K562 (cell line): ENCODE measurements at regions not wholly inside any gene's neighbourhood (a gene's known extent, or its start where the extent isn't known, plus 50 kb on each side); places are given as distances from the start of the nearest gene placed in this dataset.

Source experiments
- CREB3 ChIP-seq: fragments of 450-650 bp; conservative IDR thresholded peaks from 2 replicates; pipeline ENCODE4 v1.6.1; 2016; ENCODE audit warnings: missing genetic modification characterization, low read depth, mild to moderate bottlenecking, missing compliant biosample characterization, moderate library complexity
- CTCF ChIP-seq, 3 experiments: IDR thresholded peaks in 2 of 3; conservative IDR thresholded peaks in 1 of 3; 2 replicates each; pipeline ENCODE4 v1.5.1; 2011 to 2012; ENCODE audit warnings: low read length in 3 of 3, mild to moderate bottlenecking in 3 of 3, control low read depth in 2 of 3, improper control_type of control experiment in 1 of 3, inconsistent platforms in 1 of 3, low read depth in 1 of 3, mixed read lengths in 1 of 3, moderate library complexity in 1 of 3; ENCODE audit not compliant: insufficient read depth in 2 of 3
- GATAD2A ChIP-seq: fragments of 450-650 bp; IDR thresholded peaks from 2 replicates; pipeline ENCODE4 v1.6.1; 2017
- HDAC6 ChIP-seq: IDR thresholded peaks from 2 replicates; pipeline ENCODE4 v1.6.1; 2012; ENCODE audit warnings: low read depth, mild to moderate bottlenecking, control low read depth, inconsistent platforms, low read length, moderate library complexity
- KDM4B ChIP-seq, 2 experiments: fragments of 450-650 bp in 1 of 2; sonication (generic) in 1 of 2; IDR thresholded peaks; 2 replicates each; pipeline ENCODE4 v1.6.1; 2016 to 2017; ENCODE audit warnings: borderline replicate concordance in 2 of 2, antibody characterized with exemption in 1 of 2, low read depth in 1 of 2, mild to moderate bottlenecking in 1 of 2
- PURB ChIP-seq: sonication (generic); formaldehyde crosslinking; IDR thresholded peaks from 2 replicates; pipeline ENCODE4 v1.9.0; 2021; ENCODE audit warnings: low read depth, mild to moderate bottlenecking, missing genetic modification reagents
- SRF ChIP-seq, 2 experiments: fragments of 250-450, 450-650 bp in 1 of 2; sonication (Bioruptor Pico) in 1 of 2; sonication (generic) in 1 of 2; formaldehyde crosslinking; IDR thresholded peaks; 2 replicates each; pipeline versions ENCODE4 v1.5.0 to v1.5.1; 2020 to 2022; ENCODE audit warnings: mild to moderate bottlenecking in 1 of 2, missing genetic modification reagents in 1 of 2
- TEAD1 ChIP-seq, 2 experiments: fragments of 450-650 bp in 1 of 2; sonication (generic) in 1 of 2; formaldehyde crosslinking; IDR thresholded peaks; 2 replicates each; pipeline versions ENCODE4 v1.4.0 to v1.8.0; 2020 to 2022; ENCODE audit warnings: mild to moderate bottlenecking in 2 of 2, missing genetic modification reagents in 1 of 2
- TEAD4 ChIP-seq, 2 experiments: sonication (generic) in 1 of 2; formaldehyde crosslinking in 1 of 2; IDR thresholded peaks; 2 replicates each; pipeline versions ENCODE4 v1.6.1 to v1.8.0; 2012 to 2022; ENCODE audit warnings: borderline replicate concordance in 1 of 2, inconsistent platforms in 1 of 2, low read length in 1 of 2, mild to moderate bottlenecking in 1 of 2, missing genetic modification reagents in 1 of 2

- TF ChIP-seq CTCF (IDR thresholded peaks at IDR 0.05 in 2 of 3, conservative IDR thresholded peaks at IDR 0.05 in 1 of 3; ENCODE audit: insufficient read depth in 2 of 3, low read depth in 1 of 3, low read length in 3 of 3), result peak; percentile 48 to 79 (median 50); a peak in 4 of 6 replicates
- TF ChIP-seq PURB, result no peak
- no peak for TF ChIP-seq GATAD2A
- TF ChIP-seq KDM4B (IDR thresholded peaks at IDR 0.05; ENCODE audit: borderline replicate concordance in 2 of 2, low read depth in 1 of 2), result no peak
- TF ChIP-seq SRF (CRISPR knock-in tag; IDR thresholded peaks at IDR 0.05), result no peak
- TF ChIP-seq CREB3 (tag), result no peak
- 0 out of 4 replicates have a peak, but pooled peaks of 1 of the 2 experiments have one; percentile 29 for TF ChIP-seq TEAD1 (CRISPR knock-in tag; IDR thresholded peaks at IDR 0.05)
- TF ChIP-seq HDAC6, result no peak
- TF ChIP-seq TEAD4 (IDR thresholded peaks at IDR 0.05; ENCODE audit: low read length), result peak; percentile 63
- no peak for TF ChIP-seq TEAD4 (CRISPR knock-in tag; IDR thresholded peaks at IDR 0.05; ENCODE audit: borderline replicate concordance)
Observed at GRCh38 chr1:99481391-99481996, 164.4 kb upstream of the PALMD start.
